C4-2B (cell line): ENCODE measurements at regions not wholly inside any gene's neighbourhood (a gene's known extent, or its start where the extent isn't known, plus 50 kb on each side); places are given as distances from the start of the nearest gene placed in this dataset.

Experiments
- H3K27ac ChIP-seq: fragments of 450-650 bp; 2 replicates; pipeline ENCODE4 v1.5.1; 2017
- ZFX ChIP-seq: fragments of 450-650 bp; IDR thresholded peaks from 2 replicates; pipeline ENCODE4 v1.6.1; 2017
- TF ChIP-seq, protein P1 (sequence below): fragments of 450-650 bp; conservative IDR thresholded peaks from 2 replicates; pipeline ENCODE4 v1.5.1; 2017; ENCODE audit warnings: mild to moderate bottlenecking

- no peak overlapping the region for H3K27ac ChIP-seq
- TF ChIP-seq, protein P1, sequence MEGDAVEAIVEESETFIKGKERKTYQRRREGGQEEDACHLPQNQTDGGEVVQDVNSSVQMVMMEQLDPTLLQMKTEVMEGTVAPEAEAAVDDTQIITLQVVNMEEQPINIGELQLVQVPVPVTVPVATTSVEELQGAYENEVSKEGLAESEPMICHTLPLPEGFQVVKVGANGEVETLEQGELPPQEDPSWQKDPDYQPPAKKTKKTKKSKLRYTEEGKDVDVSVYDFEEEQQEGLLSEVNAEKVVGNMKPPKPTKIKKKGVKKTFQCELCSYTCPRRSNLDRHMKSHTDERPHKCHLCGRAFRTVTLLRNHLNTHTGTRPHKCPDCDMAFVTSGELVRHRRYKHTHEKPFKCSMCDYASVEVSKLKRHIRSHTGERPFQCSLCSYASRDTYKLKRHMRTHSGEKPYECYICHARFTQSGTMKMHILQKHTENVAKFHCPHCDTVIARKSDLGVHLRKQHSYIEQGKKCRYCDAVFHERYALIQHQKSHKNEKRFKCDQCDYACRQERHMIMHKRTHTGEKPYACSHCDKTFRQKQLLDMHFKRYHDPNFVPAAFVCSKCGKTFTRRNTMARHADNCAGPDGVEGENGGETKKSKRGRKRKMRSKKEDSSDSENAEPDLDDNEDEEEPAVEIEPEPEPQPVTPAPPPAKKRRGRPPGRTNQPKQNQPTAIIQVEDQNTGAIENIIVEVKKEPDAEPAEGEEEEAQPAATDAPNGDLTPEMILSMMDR, result no peak
- no peak for TF ChIP-seq ZFX
These were observed 309.8 kb downstream of the MATN1 start for GRCh38 chr1:30413606-30414005.

- no peak for TF ChIP-seq ZFX
- TF ChIP-seq, protein P1, result no peak
- no peak overlapping the region for H3K27ac ChIP-seq
These were observed 310.3 kb downstream of the MATN1 start for GRCh38 chr1:30413111-30413440.

DNA sequence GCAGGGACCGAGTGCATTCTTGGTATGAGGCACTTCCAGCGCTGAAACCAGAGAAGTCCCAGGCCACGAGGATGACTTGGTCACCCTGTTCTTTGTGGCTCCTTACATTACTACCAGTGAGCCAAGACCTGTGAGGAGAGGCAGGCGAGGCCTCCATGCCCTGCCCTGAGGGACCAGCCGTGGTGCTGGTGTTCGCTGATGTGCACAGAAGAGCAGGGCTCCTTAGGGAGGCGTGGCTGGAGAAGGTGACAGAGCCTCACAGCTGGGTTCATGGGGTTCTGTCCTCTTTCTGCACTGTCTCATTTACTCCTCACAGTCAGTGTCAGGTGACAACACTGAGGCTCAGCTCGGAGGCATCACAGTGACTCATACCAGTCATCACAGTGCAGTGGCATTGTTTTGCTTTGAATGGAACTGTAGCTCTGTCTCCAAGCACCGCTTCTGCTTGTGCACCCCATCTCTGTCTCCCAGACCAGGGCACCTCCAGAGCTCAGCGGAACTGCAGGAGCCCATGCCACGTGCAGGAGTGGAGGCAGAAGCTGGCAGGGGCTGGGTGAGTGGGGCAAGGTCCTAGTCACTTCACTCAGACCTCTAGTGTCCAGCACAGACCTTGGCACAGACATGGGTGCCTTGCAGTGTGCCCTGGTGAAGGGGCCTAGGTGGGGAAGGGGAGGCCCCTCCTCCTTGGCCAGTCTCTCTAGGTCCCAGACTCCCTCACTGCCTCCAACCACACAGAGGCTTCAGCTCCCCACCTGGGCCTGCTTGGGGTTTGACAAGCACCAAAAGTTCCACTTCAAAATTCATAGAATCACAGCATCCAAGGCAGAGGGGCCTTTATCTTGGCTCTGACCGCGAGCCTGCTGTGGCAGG is 310.9 kb downstream of the MATN1 start:
- no peak for TF ChIP-seq ZFX
- TF ChIP-seq, protein P1, result no peak
- H3K27ac ChIP-seq, result no peak overlapping the region

GRCh38 chr1:30411206-30411605 is 312.2 kb downstream of the MATN1 start:
- H3K27ac ChIP-seq, result no peak overlapping the region
- TF ChIP-seq ZFX, result no peak
- TF ChIP-seq, protein P1, result no peak

DNA sequence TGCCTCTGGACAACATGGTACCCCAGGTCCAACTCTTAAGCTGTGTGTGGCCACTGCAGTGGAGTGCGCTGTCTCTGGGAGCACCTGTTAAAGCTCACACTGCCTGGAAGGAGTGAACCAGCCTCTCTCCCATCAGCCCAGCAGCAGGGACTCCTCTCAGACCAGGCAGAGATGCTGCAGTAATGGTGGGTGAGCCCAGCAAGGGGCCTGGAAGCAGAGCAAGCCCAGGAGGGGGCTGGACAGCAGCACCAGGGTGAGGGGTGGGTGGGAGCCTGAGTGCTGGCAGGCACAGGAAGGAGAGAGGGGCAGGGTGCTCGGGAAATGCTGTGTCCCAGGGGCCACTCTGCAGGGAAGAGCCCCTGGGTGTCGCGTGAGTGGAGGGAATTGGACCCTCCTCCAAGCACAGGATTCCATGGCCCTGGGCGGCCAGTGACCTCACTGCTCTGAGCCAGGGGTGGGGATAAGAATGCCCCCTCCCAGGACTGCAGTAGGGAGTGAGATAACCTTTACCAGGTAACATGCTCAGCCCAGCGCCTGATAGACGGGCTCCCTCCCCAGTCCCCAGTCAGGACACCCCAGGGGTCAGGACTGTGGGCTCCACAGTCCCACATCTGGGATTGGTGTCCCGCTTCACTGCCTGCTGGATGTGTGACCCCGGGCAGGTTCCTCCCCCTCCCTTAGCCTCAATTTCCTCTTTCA is 313.1 kb downstream of the MATN1 start:
- TF ChIP-seq ZFX, result no peak
- TF ChIP-seq, protein P1, result no peak

GRCh38 chr1:30409476-30410152 is 313.8 kb downstream of the MATN1 start:
- TF ChIP-seq ZFX, result no peak
- TF ChIP-seq, protein P1, result no peak
- no peak overlapping the region for H3K27ac ChIP-seq

More for the DNA sequence above, 313.1 kb downstream of the MATN1 start:
- no peak overlapping the region for H3K27ac ChIP-seq
